ENCODE measurements at regions not wholly inside any gene's neighbourhood (a gene's known extent, or its start where the extent isn't known, plus 50 kb on each side); places are given as distances from the start of the nearest gene placed in this dataset.

- TF ChIP-seq CTCF (IDR thresholded peaks at IDR 0.05; ENCODE audit: control extremely low read depth, extremely low read depth), result no peak
- Histone ChIP-seq H3K27me3 (ENCODE audit: control insufficient read depth in 3 of 3, insufficient read depth in 3 of 3, low read length in 2 of 3) (peaks cover 0 to 7% (median 0%) of the 10 kb centered on the region in 3 donors), H3K36me3 (ENCODE audit: control insufficient read depth in 4 of 4, insufficient read depth in 4 of 4, low read length in 4 of 4) (no peaks in the 10 kb centered on the region), H3K9me3 (ENCODE audit: control insufficient read depth in 4 of 4, insufficient read depth in 3 of 4, low read length in 3 of 4) (peaks cover 0 to 4% (median 0%) of the 10 kb centered on the region in 4 donors), H3K9ac (ENCODE audit: insufficient read depth in 1 of 2, low read length in 2 of 2) (no peak overlapping the region), H3K27ac (ENCODE audit: low read depth in 1 of 2, low read length in 1 of 2) (no peak overlapping the region), H3K4me3 (no peak overlapping the region), H3K4me1 (ENCODE audit: control insufficient read depth in 5 of 5, insufficient read depth in 5 of 5, low read length in 5 of 5) (no peaks in the 10 kb centered on the region)
- 73 to 80% methylated on average over 22 of the region's 22 CpGs for WGBS, 2 donors
- no peak for ATAC-seq (ENCODE audit: insufficient read depth, low FRiP score)
- DNase-seq, result no peak
Observed at GRCh38 chr6:170096803-170097504, 193.9 kb downstream of the DLL1 start.

- Histone ChIP-seq H3K9ac (ENCODE audit: insufficient read depth in 1 of 2, low read length in 2 of 2) (no peak overlapping the region), H3K27me3 (ENCODE audit: control insufficient read depth in 3 of 3, insufficient read depth in 3 of 3, low read length in 2 of 3) (peaks cover 0 to 7% (median 0%) of the 10 kb centered on the region in 3 donors), H3K4me3 (no peak overlapping the region), H3K9me3 (ENCODE audit: control insufficient read depth in 4 of 4, insufficient read depth in 3 of 4, low read length in 3 of 4) (peaks cover 0 to 5% (median 0%) of the 10 kb centered on the region in 4 donors), H3K27ac (ENCODE audit: low read depth in 1 of 2, low read length in 1 of 2) (no peak overlapping the region), H3K4me1 (ENCODE audit: control insufficient read depth in 5 of 5, insufficient read depth in 5 of 5, low read length in 5 of 5) (no peaks in the 10 kb centered on the region), H3K36me3 (ENCODE audit: control insufficient read depth in 4 of 4, insufficient read depth in 4 of 4, low read length in 4 of 4) (no peaks in the 10 kb centered on the region)
- no peak for TF ChIP-seq CTCF (IDR thresholded peaks at IDR 0.05; ENCODE audit: control extremely low read depth, extremely low read depth)
- DNase-seq (no peak), ATAC-seq (ENCODE audit: insufficient read depth, low FRiP score) (no peak)
- WGBS, 2 donors, result 78 to 80% methylated on average over 23 of the region's 23 CpGs
Observed at GRCh38 chr6:170096191-170096802, 194.6 kb downstream of the DLL1 start.

- 84 to 86% methylated on average over 21 of the region's 21 CpGs for WGBS, 2 donors
- DNase-seq, result no peak
- Histone ChIP-seq H3K9me3 (ENCODE audit: control insufficient read depth in 4 of 4, insufficient read depth in 3 of 4, low read length in 3 of 4) (peaks cover 0 to 2% (median 0%) of the 10 kb centered on the region in 4 donors), H3K36me3 (ENCODE audit: control insufficient read depth in 4 of 4, insufficient read depth in 4 of 4, low read length in 4 of 4) (no peaks in the 10 kb centered on the region), H3K27ac (ENCODE audit: low read depth in 1 of 2, low read length in 1 of 2) (no peak overlapping the region), H3K9ac (ENCODE audit: insufficient read depth in 1 of 2, low read length in 2 of 2) (no peak overlapping the region), H3K4me3 (no peak overlapping the region), H3K4me1 (ENCODE audit: control insufficient read depth in 5 of 5, insufficient read depth in 5 of 5, low read length in 5 of 5) (no peaks in the 10 kb centered on the region), H3K27me3 (ENCODE audit: control insufficient read depth in 3 of 3, insufficient read depth in 3 of 3, low read length in 2 of 3) (peaks cover 0 to 7% (median 0%) of the 10 kb centered on the region in 3 donors)
- TF ChIP-seq CTCF (IDR thresholded peaks at IDR 0.05; ENCODE audit: control extremely low read depth, extremely low read depth), result no peak
- ATAC-seq (ENCODE audit: insufficient read depth, low FRiP score), result no peak
Observed at GRCh38 chr6:170095273-170095981, 195.5 kb downstream of the DLL1 start.

Data from lung (tissue), 11 donors.